ENCODE measurements at regions not wholly inside any gene's neighbourhood (a gene's known extent, or its start where the extent isn't known, plus 50 kb on each side); places are given as distances from the start of the nearest gene placed in this dataset.

DNA sequence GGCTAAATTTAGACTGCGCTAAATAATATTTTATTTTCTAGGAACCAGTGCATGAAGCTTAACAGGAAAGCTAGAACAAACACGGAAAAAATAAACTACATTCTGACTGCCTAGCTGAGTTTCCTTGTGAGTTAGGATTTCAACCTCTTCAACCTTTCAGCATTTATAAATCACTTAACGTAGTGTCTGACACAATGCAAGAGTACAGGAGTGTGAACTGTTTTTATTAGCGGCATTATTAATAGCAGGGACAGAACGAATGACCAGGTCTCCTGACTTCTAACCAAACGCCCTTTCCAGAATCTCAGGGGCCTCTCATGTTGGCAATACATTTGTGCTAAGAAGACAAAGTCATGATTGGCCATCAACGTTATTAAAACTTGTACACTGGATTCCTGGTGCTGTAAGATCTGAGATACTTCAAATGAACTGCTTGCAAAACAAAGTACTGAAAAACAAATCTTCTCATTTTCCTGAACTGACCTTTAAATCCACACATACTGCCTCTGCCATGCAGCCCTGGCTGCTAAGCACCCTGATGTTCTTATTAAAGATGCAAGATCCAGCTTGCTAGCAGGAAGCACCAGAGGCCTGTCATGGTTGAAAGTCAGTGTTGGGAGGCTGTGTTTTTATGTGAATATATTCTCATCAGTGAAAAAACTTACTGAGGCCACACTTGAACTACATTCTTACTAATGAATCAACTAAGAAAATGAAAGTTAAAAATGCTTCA, 380.4 kb upstream of the CPEB2 start:
- DNase-seq (ENCODE audit: low read depth in 3 of 3) = no peak

DNA sequence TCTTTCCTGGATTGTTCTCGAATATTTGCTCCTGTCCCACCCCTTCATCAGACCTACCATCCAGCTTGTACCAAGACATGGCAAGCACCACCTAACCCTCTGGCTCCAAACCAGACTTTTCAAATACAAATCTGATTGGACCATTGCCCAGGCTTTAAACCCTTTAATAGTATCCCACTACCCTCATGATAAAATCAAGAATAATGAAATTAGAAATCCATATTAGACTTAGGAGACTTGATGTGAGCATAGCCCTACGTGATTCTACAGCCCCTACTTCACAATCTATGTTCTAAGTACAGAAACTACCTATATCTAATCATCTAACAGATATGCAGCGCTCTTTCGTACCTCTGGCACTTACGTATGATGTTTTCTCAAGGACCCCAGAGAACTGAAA, 375.2 kb upstream of the CPEB2 start:
- DNase-seq (ENCODE audit: low read depth in 3 of 3) = no peak

DNA sequence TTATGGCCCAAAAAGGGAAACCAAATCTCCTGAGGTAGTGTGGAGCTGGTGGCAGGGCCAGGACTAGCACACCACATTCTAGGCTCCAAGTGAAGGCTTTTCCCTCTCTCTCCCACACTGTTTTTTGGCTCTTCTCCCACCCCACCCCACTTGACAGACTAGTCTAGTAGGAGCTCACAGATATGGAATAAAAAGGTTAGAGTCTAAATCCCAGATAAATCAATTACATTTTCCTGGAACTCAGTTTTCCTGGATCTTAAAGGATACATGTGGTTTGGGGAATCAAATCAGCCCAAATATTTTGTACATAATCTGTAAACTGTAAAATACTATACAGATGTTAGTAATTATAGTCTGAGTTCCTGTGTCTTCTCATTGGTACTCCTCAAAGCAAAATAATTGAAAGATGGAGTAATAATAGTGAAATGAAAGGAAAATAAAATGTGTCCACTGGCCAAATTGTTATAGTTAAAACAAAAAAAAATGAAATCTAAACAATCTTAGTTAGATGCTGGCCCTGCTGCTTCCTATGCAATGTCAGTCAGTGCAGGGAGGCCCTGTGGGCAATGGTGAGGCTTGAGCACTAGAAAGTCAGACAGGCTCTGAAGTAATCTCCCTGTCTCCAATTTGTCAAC, 370.4 kb upstream of the CPEB2 start:
- no peak for DNase-seq (ENCODE audit: low read depth in 3 of 3)

- DNase-seq (ENCODE audit: low read depth in 3 of 3) = no peak
These were observed 365.7 kb upstream of the CPEB2 start for GRCh38 chr4:14636563-14636962.

DNA sequence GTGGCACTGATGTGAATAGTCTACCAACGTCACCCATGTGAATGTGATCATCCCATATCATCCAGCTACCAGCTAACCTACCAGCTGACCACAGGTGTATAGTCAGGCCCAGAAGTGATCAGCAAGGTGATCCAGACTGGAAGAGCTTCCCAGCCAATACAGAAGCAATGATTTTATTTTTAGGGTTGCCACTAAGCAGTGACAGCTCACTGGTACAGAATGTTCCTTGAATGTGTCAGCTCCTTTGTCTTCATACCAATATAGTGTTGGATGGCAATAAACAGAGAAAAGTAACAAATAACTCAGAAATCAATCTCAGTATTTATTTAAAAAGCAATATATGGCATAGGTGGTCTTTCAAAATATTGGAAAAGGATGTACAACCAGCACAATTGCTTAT, 361.8 kb upstream of the CPEB2 start:
- no peak for DNase-seq (ENCODE audit: low read depth in 3 of 3)

DNA sequence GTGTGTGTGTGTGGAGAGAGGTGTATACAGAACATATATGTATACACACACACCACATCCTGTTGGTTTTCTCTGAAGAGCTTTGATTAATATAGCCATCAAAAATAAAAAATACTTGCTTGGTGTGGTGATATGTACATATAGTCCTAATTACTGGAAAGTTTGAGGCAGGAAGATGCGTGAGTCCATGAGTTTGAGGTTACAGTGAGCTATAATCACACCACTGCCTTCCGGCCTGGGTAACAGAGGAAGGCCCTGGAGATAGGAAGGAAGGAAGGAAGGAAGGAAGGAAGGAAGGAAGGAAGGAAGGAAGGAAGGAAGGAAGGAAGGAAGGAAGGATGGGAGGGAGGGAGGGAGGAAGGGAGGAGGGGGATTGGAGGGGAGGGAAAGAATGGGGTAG, 360.4 kb upstream of the CPEB2 start:
- no peak for DNase-seq (ENCODE audit: low read depth in 3 of 3)

GRCh38 chr4:14644580-14645282, 357.6 kb upstream of the CPEB2 start:
- no peak for DNase-seq (ENCODE audit: low read depth in 3 of 3)

DNA sequence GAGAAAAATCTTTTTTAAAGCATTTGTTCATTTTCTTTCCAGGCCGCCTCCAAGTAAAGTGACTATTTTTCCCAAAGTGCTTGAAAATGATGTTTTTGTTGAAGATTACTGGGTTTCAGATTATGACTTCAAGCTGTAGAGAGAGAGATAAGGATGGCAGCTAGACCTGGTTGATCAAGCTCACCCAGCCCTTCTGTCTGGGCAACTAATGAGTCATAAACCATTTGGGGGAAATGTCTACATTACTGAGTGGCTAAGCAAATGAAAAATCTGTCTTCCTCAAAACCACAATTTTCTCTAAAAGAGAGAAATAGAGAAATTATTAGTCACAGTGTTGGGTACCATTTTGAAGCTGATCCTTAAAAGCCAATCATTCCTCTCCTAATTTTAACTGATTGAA, 355.4 kb upstream of the CPEB2 start:
- no peak for DNase-seq (ENCODE audit: low read depth in 3 of 3)

GRCh38 chr4:14650127-14650526, 352.2 kb upstream of the CPEB2 start:
- no peak for DNase-seq (ENCODE audit: low read depth in 3 of 3)

GRCh38 chr4:14652522-14652921, 349.8 kb upstream of the CPEB2 start:
- DNase-seq (ENCODE audit: low read depth in 3 of 3) = no peak

DNA sequence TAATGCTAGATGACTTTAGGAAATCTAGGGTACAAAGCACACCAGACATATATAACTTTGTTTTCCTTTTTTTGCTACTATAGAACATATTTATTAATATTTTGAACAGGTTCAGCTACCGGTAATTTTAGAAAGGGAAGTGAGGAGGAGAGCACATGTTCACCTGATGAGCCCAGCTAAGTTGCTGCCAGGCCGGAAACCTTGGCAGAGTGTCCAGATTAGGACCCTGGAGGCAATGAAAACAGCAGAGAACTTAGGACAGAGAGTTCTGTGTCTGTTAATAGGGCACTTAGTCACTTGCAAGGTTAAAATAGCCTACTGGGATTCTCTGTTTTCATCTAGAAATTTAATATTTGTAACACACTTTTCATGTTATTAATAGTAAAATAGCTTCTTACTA, 348.9 kb upstream of the CPEB2 start:
- no peak for DNase-seq (ENCODE audit: low read depth in 3 of 3)

DNA sequence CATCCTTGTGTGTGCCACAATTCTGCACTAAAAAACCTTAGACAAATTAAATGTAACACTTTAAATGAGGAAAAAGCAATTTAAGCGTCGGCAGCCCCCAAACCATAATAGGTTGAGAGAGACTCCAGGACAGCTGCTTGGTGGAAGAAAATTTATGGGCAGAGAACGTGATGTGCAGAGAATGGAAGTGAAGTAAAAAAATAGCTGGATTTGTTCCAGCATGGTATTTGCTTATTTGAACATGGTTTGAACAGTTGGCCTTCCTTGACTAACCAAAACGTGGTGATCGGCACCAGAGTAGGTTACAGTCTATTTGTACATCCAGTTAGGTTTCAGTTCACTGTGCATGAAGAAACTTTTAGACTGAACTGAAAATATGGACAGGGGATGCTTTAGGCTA, 343.0 kb upstream of the CPEB2 start:
- no peak for DNase-seq (ENCODE audit: low read depth in 3 of 3)

DNA sequence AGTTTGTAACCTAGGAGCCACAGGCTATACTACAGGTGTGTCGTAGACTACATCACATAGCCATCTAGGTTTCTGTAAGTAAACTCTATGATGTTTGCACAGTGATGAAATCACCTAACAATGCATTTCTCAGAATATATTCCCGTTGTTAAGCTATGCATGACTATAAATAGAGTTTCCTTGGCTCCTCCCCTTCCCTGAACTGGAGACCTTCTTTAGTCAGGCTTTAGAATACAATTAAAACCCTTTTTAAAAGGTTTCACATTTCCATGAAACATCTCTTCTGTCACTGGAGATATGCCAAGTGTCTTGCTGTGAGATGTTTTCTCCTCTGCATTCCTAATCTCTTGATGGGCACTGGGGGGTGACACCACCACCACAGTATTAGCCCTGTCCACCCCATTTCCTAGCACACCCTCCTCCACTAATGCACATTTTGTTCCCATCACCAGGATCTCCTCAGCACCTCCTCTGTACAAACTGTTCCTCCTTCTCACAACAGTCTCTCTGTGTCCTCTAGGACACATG, 334.6 kb upstream of the CPEB2 start:
- DNase-seq (ENCODE audit: low read depth in 3 of 3) = no peak

- DNase-seq (ENCODE audit: low read depth in 3 of 3) = no peak
These were observed 334.0 kb upstream of the CPEB2 start for GRCh38 chr4:14668296-14668695.

DNA sequence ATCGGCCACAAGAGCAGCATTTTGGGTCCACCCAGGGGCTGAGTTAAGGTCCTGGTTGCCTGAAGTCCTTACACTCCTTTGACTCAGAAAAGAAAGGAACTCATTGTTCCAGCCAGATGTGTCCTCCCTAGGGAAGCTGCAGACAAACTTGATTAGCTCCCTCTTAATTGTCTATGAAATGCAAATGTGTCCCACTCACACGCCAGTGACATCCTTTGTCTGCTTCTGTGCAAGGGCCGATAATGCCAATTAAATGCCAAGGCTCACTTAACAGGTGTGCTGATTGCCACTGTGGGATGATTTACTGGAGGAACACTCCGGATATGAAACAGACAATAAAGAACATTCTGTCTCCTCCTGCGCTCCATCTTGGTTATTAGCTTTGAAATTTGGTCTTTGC, 332.9 kb upstream of the CPEB2 start:
- no peak for DNase-seq (ENCODE audit: low read depth in 3 of 3)

DNA sequence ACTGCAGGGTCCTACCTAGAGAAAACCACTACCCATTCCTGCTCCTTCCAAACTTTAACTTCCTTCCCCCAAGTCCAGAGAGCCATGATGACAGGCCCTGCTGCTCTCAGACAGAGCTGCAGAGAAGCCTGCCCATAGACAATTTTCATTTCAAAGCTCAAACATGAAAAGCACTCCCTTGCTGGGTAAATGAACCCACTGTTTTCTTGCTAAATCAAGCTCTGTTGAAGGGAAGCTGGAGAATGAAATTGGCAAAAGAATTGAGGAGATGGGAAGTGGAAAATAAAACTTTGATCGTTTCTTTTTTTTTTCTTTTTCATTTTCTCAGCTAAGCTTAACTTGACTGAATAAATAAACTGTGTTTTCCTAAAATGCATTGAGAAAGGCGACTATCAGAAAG, 331.1 kb upstream of the CPEB2 start:
- no peak for DNase-seq (ENCODE audit: low read depth in 3 of 3)

- DNase-seq (ENCODE audit: low read depth in 3 of 3) = no peak
These were observed 326.8 kb upstream of the CPEB2 start for GRCh38 chr4:14675279-14675985.

GRCh38 chr4:14679906-14680305, 322.4 kb upstream of the CPEB2 start:
- DNase-seq (ENCODE audit: low read depth in 3 of 3) = no peak

GRCh38 chr4:14681330-14681729, 321.0 kb upstream of the CPEB2 start:
- no peak for DNase-seq (ENCODE audit: low read depth in 3 of 3)

GRCh38 chr4:14693728-14694127, 308.6 kb upstream of the CPEB2 start:
- DNase-seq (ENCODE audit: low read depth in 3 of 3) = no peak

- no peak for DNase-seq (ENCODE audit: low read depth in 3 of 3)
These were observed 307.0 kb upstream of the CPEB2 start for GRCh38 chr4:14695095-14695845.

GRCh38 chr4:14700083-14700482, 302.2 kb upstream of the CPEB2 start:
- no peak for DNase-seq (ENCODE audit: low read depth in 3 of 3)

All from stimulated activated CD4-positive, alpha-beta T cell treated with anti-CD3 and anti-CD28 coated beads, TNF-alpha, amount 100 ng/mL, for 4 hours (primary cell).